ENCODE measurements at regions not wholly inside any gene's neighbourhood (a gene's known extent, or its start where the extent isn't known, plus 50 kb on each side); places are given as distances from the start of the nearest gene placed in this dataset.

GRCh38 chr5:128784726-128785125 is 180.6 kb upstream of the SLC27A6 start:
- TF ChIP-seq CTCF (IDR thresholded peaks at IDR 0.05) (no peak), POLR2A (IDR thresholded peaks at IDR 0.05) (no peak)
